SKM-1 (cell line): ENCODE measurements at regions not wholly inside any gene's neighbourhood (a gene's known extent, or its start where the extent isn't known, plus 50 kb on each side); places are given as distances from the start of the nearest gene placed in this dataset.

ENCODE experiments used
- DNase-seq: peaks from one replicate; lab custom pipeline; 2025; ENCODE audit not compliant: unreplicated experiment; lab: John Stamatoyannopoulos, UW

DNA sequence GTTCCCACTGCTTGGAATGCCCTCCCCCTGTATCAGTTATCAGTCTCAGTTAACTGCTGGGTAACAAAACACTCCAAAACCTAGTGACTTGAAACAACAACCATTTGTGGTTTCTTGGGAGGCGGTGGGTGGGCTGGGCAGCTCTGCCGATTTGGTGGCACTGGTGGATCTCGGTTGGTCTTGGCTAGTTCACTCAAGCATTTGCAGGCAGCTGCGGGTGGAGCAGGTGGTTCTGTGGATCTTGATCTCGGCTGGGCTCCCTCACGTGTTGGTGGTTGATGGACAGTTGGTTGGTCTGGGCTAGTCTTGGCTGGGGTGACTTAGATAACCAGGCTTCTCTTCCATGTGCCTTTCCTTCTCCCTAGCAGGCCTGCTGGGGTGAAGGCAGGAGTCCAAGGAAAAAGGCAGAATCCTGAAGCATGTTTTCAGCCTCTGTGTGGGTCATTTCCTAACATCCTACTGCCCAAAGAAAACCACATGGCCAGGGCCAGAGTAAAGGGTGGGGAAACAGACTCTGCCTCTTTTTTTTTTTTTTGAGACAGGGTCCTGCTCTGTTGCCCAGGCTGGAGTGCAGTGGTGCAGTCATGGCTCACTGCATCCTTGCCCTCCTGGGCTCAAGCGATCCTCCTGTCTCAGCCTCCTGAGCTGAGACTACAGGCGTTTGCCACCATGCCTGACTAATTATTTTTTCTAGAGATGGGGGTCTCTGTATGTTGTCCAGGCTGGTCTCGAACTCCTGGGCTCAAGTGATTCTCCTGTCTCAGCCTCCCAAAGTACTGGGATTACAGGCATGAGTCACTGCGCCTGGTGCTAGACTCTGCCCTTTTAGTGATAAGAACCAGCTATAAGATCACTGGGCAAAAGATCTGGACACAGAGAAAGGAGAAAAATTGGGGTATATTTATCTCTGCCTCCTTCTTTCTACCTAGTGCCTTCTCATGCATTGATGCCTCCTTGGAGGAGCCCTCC lies 183.7 kb downstream of the RGS3 start:
- no peak for DNase-seq

- no peak for DNase-seq
These were observed 184.5 kb downstream of the RGS3 start for GRCh38 chr9:113648048-113648447.

GRCh38 chr9:113648586-113648985 lies 185.1 kb downstream of the RGS3 start:
- DNase-seq = no peak

GRCh38 chr9:113649054-113649453 lies 185.5 kb downstream of the RGS3 start:
- DNase-seq = no peak

GRCh38 chr9:113649855-113650206 lies 186.3 kb downstream of the RGS3 start:
- DNase-seq = no peak

GRCh38 chr9:113650207-113651131 lies 186.9 kb downstream of the RGS3 start:
- no peak for DNase-seq

DNA sequence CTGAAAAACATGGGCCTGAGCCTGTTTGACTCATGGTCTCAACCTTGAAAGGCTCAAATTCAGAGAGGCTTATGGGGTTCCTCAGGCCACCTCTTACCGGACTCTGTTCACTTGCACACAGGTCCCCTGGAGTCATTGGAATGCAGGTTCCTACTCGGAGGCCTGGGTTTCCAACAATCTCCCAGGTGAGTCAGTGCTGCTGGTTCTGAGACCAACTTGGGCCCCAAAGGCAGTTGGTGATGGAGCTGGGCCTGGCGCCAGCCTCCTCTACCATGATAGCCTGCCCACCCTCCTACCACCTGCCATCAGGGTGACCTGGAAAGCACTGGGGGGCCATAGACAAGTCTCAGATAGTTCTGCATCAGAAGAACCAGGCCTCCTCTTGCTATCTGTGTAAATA lies 188.4 kb downstream of the RGS3 start:
- no peak for DNase-seq

DNA sequence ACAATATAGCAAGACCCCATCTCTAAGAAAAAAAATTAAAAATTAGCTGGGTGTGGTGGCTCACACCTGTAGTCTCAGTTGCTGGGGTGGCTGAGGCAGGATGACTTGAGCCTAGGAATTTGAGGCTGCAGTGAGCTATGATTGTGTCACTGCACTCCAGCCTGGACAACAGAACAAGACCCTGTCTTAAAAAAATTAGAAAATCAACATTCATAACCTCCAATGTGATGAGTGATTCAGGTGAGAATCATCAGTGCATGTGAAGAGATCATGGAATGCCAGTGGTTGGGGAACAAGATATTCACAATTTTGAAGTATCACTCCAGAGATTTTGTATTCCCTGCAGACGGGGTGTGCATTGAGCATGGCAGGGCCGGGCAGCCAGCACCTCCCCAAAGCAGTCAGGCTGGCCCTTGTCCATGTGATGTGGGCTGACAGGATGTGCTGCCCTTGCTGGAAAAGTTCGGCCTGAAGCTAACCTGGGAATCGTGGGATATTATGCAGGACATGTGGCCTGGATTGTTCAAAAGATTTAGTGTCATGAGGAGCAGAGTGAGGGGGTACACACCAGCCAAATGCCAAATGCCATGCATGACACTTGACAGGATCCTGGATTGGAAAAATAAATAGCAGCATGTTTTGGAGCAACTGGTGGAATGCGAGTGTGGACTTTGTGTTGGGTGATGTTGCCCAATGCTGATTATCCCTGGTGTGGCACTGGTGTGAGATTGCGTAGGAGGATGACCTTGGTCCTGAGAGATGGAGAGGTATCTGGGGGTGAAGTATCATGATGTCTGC lies 189.0 kb downstream of the RGS3 start:
- no peak for DNase-seq

DNA sequence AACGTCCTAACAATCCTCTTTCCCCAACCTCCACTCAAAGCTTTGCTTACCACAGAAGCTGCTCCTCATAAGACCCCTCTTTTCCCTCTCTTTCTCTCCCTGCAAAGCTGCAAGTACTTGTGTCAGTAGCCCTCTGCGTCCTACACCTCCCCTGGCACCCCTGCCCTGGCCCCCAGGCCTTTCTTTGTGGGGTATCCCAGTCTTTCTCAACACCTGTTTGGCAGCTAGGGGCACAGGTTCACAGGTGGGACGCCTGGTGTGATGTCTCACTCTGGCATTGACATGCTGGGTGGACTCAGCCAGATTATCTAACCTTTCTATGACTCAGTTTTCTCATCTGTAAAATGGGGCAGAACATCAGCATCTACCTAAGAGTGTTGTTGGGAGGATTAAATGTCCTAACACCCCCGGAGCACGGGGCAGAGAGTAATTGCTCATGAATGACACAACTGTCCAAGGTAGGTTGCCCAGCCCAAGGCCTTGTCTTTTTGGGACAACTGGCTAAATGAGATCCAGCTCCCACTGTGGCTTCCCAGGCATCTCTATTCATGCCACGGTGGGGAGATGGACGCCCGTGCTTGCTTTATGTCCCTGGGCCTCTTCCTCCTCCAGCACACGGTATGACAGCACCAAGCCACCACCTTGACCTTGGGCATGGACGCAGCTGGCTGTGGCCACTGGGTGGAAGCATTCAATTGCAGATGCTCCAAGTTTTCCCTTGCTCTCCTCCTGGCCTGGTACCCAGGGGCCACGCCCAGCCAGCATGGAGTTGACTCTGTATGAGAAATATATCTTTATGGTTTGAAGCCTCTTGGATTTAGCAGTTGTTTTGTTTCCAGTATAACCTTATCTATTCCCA lies 190.4 kb downstream of the RGS3 start:
- DNase-seq = no peak

- DNase-seq = no peak
These were observed 191.3 kb downstream of the RGS3 start for GRCh38 chr9:113654605-113655428.

GRCh38 chr9:113656771-113657670 lies 193.5 kb downstream of the RGS3 start:
- DNase-seq = no peak

GRCh38 chr9:113657765-113658544 lies 194.4 kb downstream of the RGS3 start:
- DNase-seq = peak; percentile 14

DNA sequence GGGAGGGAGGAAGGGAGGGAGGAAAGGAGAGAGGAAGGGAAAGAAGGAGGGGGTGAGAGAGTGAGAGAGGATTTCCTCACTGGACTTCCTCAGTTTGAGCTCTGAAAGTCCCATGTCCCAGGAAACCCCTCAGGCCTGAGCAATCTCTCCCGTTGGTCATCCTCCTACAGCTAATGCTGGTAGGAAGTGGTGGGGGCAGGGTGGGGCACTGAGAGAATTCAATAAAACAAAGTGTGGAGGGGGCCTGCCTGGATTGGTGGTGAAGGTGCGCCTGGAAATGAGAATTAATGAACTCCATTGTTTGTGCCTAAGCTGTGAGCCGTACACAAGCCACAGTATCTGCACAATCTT lies 195.0 kb downstream of the RGS3 start:
- no peak for DNase-seq

- no peak for DNase-seq
These were observed 195.5 kb downstream of the RGS3 start for GRCh38 chr9:113659039-113659438.

- DNase-seq = no peak
These were observed 196.2 kb downstream of the RGS3 start for GRCh38 chr9:113659740-113660139.

- DNase-seq = no peak
These were observed 196.7 kb downstream of the RGS3 start for GRCh38 chr9:113660196-113660595.

- no peak for DNase-seq
These were observed 197.5 kb downstream of the RGS3 start for GRCh38 chr9:113661074-113661473.
